Activated B cell treated with CpG ODN at 0.5 μM for 24 hours (primary cell): ENCODE measurements at regions not wholly inside any gene's neighbourhood (a gene's known extent, or its start where the extent isn't known, plus 50 kb on each side); places are given as distances from the start of the nearest gene placed in this dataset.

Source experiments
- ATAC-seq: fragments of 200-7000 bp; cut with Tn5 transposase; one replicate; pipeline ENCODE4 v1.10.0; 2021; ENCODE audit warnings: low read depth, mild to moderate bottlenecking, moderate library complexity
- CTCF ChIA-PET: fragments of 350-600 bp; sonication (Branson Sonifier 250); formaldehyde crosslinking; loops from one replicate; lab custom pipeline; 2021; ENCODE audit warnings: antibody characterized with exemption; lab: Charles Lee
- POLR2A ChIA-PET: fragments of 350-600 bp; sonication (Branson Sonifier 250); formaldehyde crosslinking; loops from one replicate; lab custom pipeline; 2021; ENCODE audit warnings: antibody characterized with exemption; lab: Charles Lee
- DNase-seq: peaks from one replicate; pipeline ENCODE4 v3.0.0; 2022
- H3K27ac Mint-ChIP-seq: one replicate; pipeline ENCODE4 v1.8.0; 2020; ENCODE audit warnings: mixed read lengths
- H3K27me3 Mint-ChIP-seq: one replicate; pipeline ENCODE4 v1.8.0; 2021; ENCODE audit warnings: mixed read lengths
- H3K36me3 Mint-ChIP-seq: one replicate; pipeline ENCODE4 v1.8.0; 2021; ENCODE audit warnings: low read depth, mixed read lengths
- H3K4me1 Mint-ChIP-seq: one replicate; pipeline ENCODE4 v1.8.0; 2021; ENCODE audit warnings: mixed read lengths
- H3K4me3 Mint-ChIP-seq: one replicate; pipeline ENCODE4 v1.8.0; 2020; ENCODE audit warnings: mild to moderate bottlenecking, mixed read lengths
- H3K9me3 Mint-ChIP-seq: one replicate; pipeline ENCODE4 v1.8.0; 2020; ENCODE audit warnings: mixed read lengths
- intact Hi-C: fragments of 100-400 bp; cut with micrococcal nuclease; formaldehyde crosslinking; loops from one replicate; pipeline ENCODE4 v1.15.1; 2024
- TF ChIP-seq, protein P1 (sequence below): fragments of 200-600 bp; IDR thresholded peaks from one replicate; pipeline ENCODE4 v1.8.0; 2022; ENCODE audit warnings: antibody characterized with exemption, mild to moderate bottlenecking

DNA sequence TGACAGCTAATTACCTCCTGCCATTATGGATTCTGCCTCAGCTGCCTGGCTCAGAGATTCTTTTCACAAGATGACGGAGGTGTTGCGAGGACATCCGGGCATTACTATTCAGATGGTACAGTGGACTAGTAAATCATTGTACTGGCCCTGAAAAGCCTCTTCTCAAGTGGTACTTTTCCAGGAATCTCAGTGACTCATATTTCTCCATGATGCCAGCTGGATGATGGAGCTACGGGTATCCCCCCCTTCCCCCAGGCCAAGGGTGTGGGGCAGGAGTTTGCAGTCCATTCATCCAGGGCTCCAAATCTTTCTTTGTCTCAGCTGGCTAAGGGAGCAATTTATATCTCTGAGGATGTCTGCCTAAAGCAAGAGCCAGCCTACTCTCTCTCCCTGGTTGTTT, 107.7 kb upstream of the GPR139 start:
- no peak overlapping the region for H3K4me3 Mint-ChIP-seq
- no peak overlapping the region for H3K27ac Mint-ChIP-seq
- H3K36me3 Mint-ChIP-seq: no peaks in the 10 kb centered on the region
- peaks cover 8% of the 10 kb centered on the region for H3K9me3 Mint-ChIP-seq
- DNase-seq (no peak), ATAC-seq (no peak)
- intact Hi-C loops: no loop called here
- ChIA-PET CTCF (no interaction called here), POLR2A (no interaction called here)
- H3K27me3 Mint-ChIP-seq: no peaks in the 10 kb centered on the region
- TF ChIP-seq, protein P1, sequence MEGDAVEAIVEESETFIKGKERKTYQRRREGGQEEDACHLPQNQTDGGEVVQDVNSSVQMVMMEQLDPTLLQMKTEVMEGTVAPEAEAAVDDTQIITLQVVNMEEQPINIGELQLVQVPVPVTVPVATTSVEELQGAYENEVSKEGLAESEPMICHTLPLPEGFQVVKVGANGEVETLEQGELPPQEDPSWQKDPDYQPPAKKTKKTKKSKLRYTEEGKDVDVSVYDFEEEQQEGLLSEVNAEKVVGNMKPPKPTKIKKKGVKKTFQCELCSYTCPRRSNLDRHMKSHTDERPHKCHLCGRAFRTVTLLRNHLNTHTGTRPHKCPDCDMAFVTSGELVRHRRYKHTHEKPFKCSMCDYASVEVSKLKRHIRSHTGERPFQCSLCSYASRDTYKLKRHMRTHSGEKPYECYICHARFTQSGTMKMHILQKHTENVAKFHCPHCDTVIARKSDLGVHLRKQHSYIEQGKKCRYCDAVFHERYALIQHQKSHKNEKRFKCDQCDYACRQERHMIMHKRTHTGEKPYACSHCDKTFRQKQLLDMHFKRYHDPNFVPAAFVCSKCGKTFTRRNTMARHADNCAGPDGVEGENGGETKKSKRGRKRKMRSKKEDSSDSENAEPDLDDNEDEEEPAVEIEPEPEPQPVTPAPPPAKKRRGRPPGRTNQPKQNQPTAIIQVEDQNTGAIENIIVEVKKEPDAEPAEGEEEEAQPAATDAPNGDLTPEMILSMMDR: no peak
- no peaks in the 10 kb centered on the region for H3K4me1 Mint-ChIP-seq

DNA sequence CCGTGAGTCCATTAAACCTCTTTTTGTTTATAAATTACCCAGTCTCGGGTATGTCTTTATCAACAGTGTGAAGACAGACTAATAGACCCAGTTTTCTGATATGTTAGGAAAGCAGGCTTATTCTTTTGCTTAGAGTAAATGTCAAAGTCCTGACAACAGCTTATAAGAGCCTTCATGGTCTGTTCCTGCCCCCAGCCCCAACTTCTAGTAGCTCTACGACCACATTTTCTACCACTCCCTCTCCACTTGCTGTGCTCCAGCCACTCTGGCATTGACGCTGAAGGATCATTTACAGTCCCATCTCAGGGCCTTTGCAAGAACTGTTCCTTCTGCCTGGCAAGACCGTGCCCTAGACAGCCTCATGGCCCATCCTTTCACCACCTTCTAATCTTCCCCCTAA, 104.6 kb upstream of the GPR139 start:
- intact Hi-C loops: no loop called here
- no peaks in the 10 kb centered on the region for H3K27me3 Mint-ChIP-seq
- ATAC-seq: no peak
- no peak overlapping the region for H3K27ac Mint-ChIP-seq
- no peaks in the 10 kb centered on the region for H3K36me3 Mint-ChIP-seq
- ChIA-PET POLR2A (no interaction called here), CTCF (no interaction called here)
- DNase-seq: no peak
- no peaks in the 10 kb centered on the region for H3K4me1 Mint-ChIP-seq
- H3K4me3 Mint-ChIP-seq: no peak overlapping the region
- peaks cover 4% of the 10 kb centered on the region for H3K9me3 Mint-ChIP-seq
- TF ChIP-seq, protein P1: no peak

GRCh38 chr16:20175358-20175757, 101.7 kb upstream of the GPR139 start:
- no peak overlapping the region for H3K27ac Mint-ChIP-seq
- CTCF ChIA-PET: no interaction called here
- H3K27me3 Mint-ChIP-seq: no peaks in the 10 kb centered on the region
- ATAC-seq: no peak
- no peak for DNase-seq
- H3K4me3 Mint-ChIP-seq: no peak overlapping the region
- POLR2A ChIA-PET: no interaction called here
- no peaks in the 10 kb centered on the region for H3K36me3 Mint-ChIP-seq
- H3K9me3 Mint-ChIP-seq: peaks cover 6% of the 10 kb centered on the region
- TF ChIP-seq, protein P1: no peak
- no peaks in the 10 kb centered on the region for H3K4me1 Mint-ChIP-seq
- intact Hi-C loops: no loop called here

DNA sequence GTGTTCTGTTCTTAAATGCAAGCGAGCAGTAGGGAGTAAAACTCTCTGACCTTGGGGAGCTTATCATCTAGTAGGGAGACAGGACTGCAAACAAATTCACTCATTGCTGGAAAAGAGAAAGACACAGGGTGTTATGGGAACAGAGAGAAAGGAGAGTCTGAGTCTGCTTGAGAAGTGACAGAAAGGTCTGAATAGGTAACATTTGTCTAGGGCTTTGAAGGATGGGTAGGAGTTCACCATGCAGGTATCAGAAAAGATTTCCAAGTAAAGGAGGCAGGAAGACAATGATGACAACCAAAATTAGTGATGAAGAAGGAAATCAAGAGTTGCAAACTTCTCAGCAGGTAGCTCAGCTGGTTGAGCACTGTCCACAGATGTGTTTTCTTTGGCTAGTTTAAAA, 93.6 kb upstream of the GPR139 start:
- Mint-ChIP-seq H3K4me3 (no peak overlapping the region), H3K9me3 (peaks cover 9% of the 10 kb centered on the region), H3K27me3 (no peaks in the 10 kb centered on the region), H3K36me3 (no peaks in the 10 kb centered on the region), H3K27ac (no peak overlapping the region), H3K4me1 (no peaks in the 10 kb centered on the region)
- TF ChIP-seq, protein P1: no peak
- ChIA-PET CTCF (no interaction called here), POLR2A (no interaction called here)
- no peak for ATAC-seq
- no peak for DNase-seq
- intact Hi-C loops: no loop called here

DNA sequence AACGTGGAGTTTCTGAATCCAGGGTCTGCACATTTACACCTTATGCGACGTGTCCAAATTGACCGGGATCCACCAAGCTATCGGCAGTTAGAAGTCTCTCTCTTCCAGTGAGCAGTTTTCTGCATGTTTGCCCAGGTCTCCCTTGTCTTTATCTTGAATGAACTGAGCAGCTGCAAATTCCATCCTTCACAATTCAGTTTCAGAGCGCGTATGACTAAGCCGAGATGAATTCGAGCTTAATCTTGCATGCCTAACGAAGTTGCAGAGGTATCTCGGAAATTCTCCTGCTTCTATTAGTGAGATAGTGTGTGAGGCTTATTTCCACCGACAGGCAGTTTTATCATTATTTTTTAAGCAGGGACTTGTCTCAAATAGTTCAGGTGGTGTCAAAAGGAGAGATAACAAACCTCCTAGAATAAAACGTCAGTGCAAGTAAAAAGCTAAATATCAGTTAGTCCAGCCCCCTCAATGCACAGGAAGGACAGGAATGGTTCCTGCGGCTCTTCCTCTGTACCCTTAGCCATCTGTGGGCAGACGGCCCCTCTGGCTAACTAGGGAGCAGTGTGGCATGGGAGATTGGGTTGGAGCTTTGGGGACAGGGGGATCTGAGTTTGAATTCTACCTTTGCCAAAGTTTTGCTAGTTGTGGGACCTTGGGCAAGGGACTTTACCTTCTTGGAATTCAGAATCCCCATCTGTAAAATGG, 93.0 kb upstream of the GPR139 start:
- CTCF ChIA-PET: no interaction called here
- POLR2A ChIA-PET: no interaction called here
- DNase-seq (no peak), ATAC-seq (no peak)
- TF ChIP-seq, protein P1: no peak
- no peaks in the 10 kb centered on the region for H3K4me1 Mint-ChIP-seq
- intact Hi-C loops: no loop called here
- no peaks in the 10 kb centered on the region for H3K27me3 Mint-ChIP-seq
- peaks cover 9% of the 10 kb centered on the region for H3K9me3 Mint-ChIP-seq
- no peaks in the 10 kb centered on the region for H3K36me3 Mint-ChIP-seq
- H3K27ac Mint-ChIP-seq: no peak overlapping the region
- H3K4me3 Mint-ChIP-seq: no peak overlapping the region
